Left kidney (tissue), 1 donor: ENCODE measurements at regions not wholly inside any gene's neighbourhood (a gene's known extent, or its start where the extent isn't known, plus 50 kb on each side); places are given as distances from the start of the nearest gene placed in this dataset.
"Not testable (repeated sequence)": the region's sequence is repeated elsewhere in the genome, so short reads cannot be mapped to it uniquely, and the experiment has no call there.

Experiments used
- DNase-seq: peaks from one replicate; pipeline ENCODE4 v3.0.0-alpha.2; 2013

GRCh38 chr7:156590212-156590611 is 50.4 kb upstream of the RNF32 start:
- no peak for DNase-seq

GRCh38 chr7:156589808-156590207 is 50.8 kb upstream of the RNF32 start:
- no peak for DNase-seq

GRCh38 chr7:156585926-156586325 is 54.6 kb upstream of the RNF32 start:
- no peak for DNase-seq

GRCh38 chr7:156585025-156585648 is 55.4 kb upstream of the RNF32 start:
- no peak for DNase-seq

- DNase-seq = no peak
Observed at GRCh38 chr7:156582591-156583123, 57.9 kb upstream of the RNF32 start.

GRCh38 chr7:156580036-156580435 is 60.5 kb upstream of the RNF32 start:
- no peak for DNase-seq

- DNase-seq = no peak
Observed at GRCh38 chr7:156579566-156579965, 61.0 kb upstream of the RNF32 start.

GRCh38 chr7:156578978-156579430 is 61.6 kb upstream of the RNF32 start:
- DNase-seq = no peak

GRCh38 chr7:156578578-156578940 is 62.0 kb upstream of the RNF32 start:
- no peak for DNase-seq

- DNase-seq = no peak
Observed at GRCh38 chr7:156577645-156578577, 62.7 kb upstream of the RNF32 start.

GRCh38 chr7:156576216-156577058 is 64.1 kb upstream of the RNF32 start:
- DNase-seq = no peak

- DNase-seq = no peak
Observed at GRCh38 chr7:156568258-156568657, 72.3 kb upstream of the RNF32 start.

- no peak for DNase-seq
Observed at GRCh38 chr7:156566812-156567549, 73.6 kb upstream of the RNF32 start.

- DNase-seq = not testable (repeated sequence)
Observed at GRCh38 chr7:156565002-156565401, 75.6 kb upstream of the RNF32 start.

GRCh38 chr7:156560696-156561095 is 79.9 kb upstream of the RNF32 start:
- no peak for DNase-seq

GRCh38 chr7:156560075-156560474 is 80.5 kb upstream of the RNF32 start:
- DNase-seq = no peak

- no peak for DNase-seq
Observed at GRCh38 chr7:156559001-156559400, 81.6 kb upstream of the RNF32 start.

GRCh38 chr7:156558198-156558597 is 82.4 kb upstream of the RNF32 start:
- DNase-seq = no peak

GRCh38 chr7:156556083-156556482 is 84.5 kb upstream of the RNF32 start:
- DNase-seq = no peak

GRCh38 chr7:156554488-156554887 is 86.1 kb upstream of the RNF32 start:
- no peak for DNase-seq

- no peak for DNase-seq
Observed at GRCh38 chr7:156549636-156550035, 90.9 kb upstream of the RNF32 start.
